Lung (tissue), 11 donors: ENCODE measurements at regions not wholly inside any gene's neighbourhood (a gene's known extent, or its start where the extent isn't known, plus 50 kb on each side); places are given as distances from the start of the nearest gene placed in this dataset.

Source experiments
- ATAC-seq: fragments of 200-7000 bp; cut with Tn5 transposase; one replicate; pipeline ENCODE4 v1.9.1; 2020; ENCODE audit warnings: moderate number of reproducible peaks; ENCODE audit not compliant: insufficient read depth, low FRiP score
- DNase-seq, 3 donors: peaks; one replicate each; pipeline ENCODE4 v3.0.0-alpha.2; 2013 to 2017
- H3K27ac ChIP-seq, 2 donors: one replicate each; pipeline ENCODE4 v1.5.1; 2013; ENCODE audit warnings: mild to moderate bottlenecking in 2 of 2, moderate library complexity in 2 of 2, control low read depth in 1 of 2, inconsistent platforms in 1 of 2, low read depth in 1 of 2, low read length in 1 of 2
- H3K27me3 ChIP-seq, 3 donors: one replicate each; pipeline ENCODE4 v1.5.1; 2013; ENCODE audit warnings: low read length in 2 of 3; ENCODE audit not compliant: control insufficient read depth in 3 of 3, insufficient read depth in 3 of 3
- H3K36me3 ChIP-seq, 4 donors: one replicate each; pipeline ENCODE4 v1.5.1; 2013; ENCODE audit warnings: low read length in 4 of 4, mild to moderate bottlenecking in 1 of 4, moderate library complexity in 1 of 4; ENCODE audit not compliant: control insufficient read depth in 4 of 4, insufficient read depth in 4 of 4
- H3K4me1 ChIP-seq, 5 donors: one replicate each; pipeline ENCODE4 v1.5.1; 2013; ENCODE audit warnings: low read length in 5 of 5, mild to moderate bottlenecking in 2 of 5, moderate library complexity in 1 of 5; ENCODE audit not compliant: control insufficient read depth in 5 of 5, insufficient read depth in 5 of 5
- H3K4me3 ChIP-seq: one replicate; pipeline ENCODE4 v1.5.1; 2013; ENCODE audit warnings: mild to moderate bottlenecking, control low read depth, moderate library complexity
- H3K9ac ChIP-seq, 2 donors: one replicate each; pipeline ENCODE4 v1.5.1; 2013; ENCODE audit warnings: low read length in 2 of 2, control low read depth in 1 of 2; ENCODE audit not compliant: insufficient read depth in 1 of 2
- H3K9me3 ChIP-seq, 4 donors: one replicate each; pipeline ENCODE4 v1.5.1; 2013; ENCODE audit warnings: low read length in 3 of 4, mild to moderate bottlenecking in 1 of 4, moderate library complexity in 1 of 4; ENCODE audit not compliant: control insufficient read depth in 4 of 4, insufficient read depth in 3 of 4
- WGBS, 2 donors: extraction: QIAGEN DNeasy Blood & Tissue Kit; methylation state at CpG; one replicate each; pipeline ENCODE4 v1.1.7; 2013; 5-methylcytosine and 5-hydroxymethylcytosine counted together
- TF ChIP-seq, protein P1 (sequence below): IDR thresholded peaks from 2 replicates; pipeline ENCODE4 v1.5.1; 2012; ENCODE audit warnings: mild to moderate bottlenecking; ENCODE audit errors: control extremely low read depth, extremely low read depth
- donor health status: control.
- donor health status: control.
- donor health status: Bipolar disorder and iron deficiency.
- donor health status: healthy.
- donor health status: DM: yes; HTN: yes; CAD: no.

DNA sequence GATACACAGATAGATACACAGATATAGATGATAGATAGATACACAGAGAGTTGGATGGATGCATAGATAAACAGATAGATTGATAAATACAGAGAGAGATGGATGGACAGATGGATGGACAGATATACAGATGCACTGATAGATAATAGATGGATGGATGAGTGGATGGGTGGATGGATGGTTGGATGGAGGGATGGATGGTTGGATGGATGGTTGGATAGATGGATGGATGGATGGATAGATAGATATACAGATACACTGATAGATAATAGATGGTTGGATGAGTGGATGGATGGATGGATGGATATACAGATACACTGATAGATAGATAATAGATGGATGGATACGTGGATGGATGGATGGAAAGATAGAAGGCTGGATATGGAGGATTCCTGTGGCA lies 290.0 kb upstream of the SHH start:
- H3K27ac ChIP-seq = no peak overlapping the region
- no peak for ATAC-seq
- H3K4me1 ChIP-seq = no peaks in the 10 kb centered on the region
- peaks cover 0 to 4% (median 0%) of the 10 kb centered on the region in 4 donors for H3K9me3 ChIP-seq
- no peak for DNase-seq
- 79 to 88% methylated on average over 1 of the region's 1 CpG for WGBS, 2 donors
- H3K9ac ChIP-seq = no peak overlapping the region
- H3K36me3 ChIP-seq = no peaks in the 10 kb centered on the region
- TF ChIP-seq, protein P1, sequence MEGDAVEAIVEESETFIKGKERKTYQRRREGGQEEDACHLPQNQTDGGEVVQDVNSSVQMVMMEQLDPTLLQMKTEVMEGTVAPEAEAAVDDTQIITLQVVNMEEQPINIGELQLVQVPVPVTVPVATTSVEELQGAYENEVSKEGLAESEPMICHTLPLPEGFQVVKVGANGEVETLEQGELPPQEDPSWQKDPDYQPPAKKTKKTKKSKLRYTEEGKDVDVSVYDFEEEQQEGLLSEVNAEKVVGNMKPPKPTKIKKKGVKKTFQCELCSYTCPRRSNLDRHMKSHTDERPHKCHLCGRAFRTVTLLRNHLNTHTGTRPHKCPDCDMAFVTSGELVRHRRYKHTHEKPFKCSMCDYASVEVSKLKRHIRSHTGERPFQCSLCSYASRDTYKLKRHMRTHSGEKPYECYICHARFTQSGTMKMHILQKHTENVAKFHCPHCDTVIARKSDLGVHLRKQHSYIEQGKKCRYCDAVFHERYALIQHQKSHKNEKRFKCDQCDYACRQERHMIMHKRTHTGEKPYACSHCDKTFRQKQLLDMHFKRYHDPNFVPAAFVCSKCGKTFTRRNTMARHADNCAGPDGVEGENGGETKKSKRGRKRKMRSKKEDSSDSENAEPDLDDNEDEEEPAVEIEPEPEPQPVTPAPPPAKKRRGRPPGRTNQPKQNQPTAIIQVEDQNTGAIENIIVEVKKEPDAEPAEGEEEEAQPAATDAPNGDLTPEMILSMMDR = no peak
- H3K4me3 ChIP-seq = no peak overlapping the region
- no peaks in the 10 kb centered on the region for H3K27me3 ChIP-seq

DNA sequence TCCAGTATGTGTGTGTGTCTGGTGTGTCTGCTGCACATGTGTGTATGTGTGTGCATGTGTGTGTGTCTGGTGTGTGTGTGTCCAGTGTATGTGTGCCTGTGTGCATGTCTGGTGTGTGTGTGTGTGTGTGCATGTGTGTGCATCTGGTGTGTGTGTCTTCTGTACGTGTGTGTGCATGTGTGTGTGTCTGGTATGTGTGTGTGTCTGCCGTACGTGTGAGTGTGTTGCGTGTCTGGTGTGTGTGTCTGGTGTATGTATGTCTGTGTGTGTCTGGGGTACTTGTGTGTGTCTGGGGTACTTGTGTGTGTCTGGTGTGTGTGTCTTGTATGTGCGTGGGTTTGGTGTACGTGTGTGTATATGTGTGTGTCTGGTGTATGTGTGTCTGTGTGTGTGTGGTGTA lies 289.1 kb upstream of the SHH start:
- ATAC-seq (no peak), DNase-seq (no peak)
- TF ChIP-seq, protein P1 = no peak
- Histone ChIP-seq H3K4me3 (no peak overlapping the region), H3K9ac (no peak overlapping the region), H3K27ac (no peak overlapping the region), H3K36me3 (no peaks in the 10 kb centered on the region), H3K4me1 (peaks cover 0 to 7% (median 0%) of the 10 kb centered on the region in 5 donors), H3K9me3 (peaks cover 0 to 4% (median 0%) of the 10 kb centered on the region in 4 donors), H3K27me3 (no peaks in the 10 kb centered on the region)
- 96 to 97% methylated on average over 6 of the region's 6 CpGs for WGBS, 2 donors

DNA sequence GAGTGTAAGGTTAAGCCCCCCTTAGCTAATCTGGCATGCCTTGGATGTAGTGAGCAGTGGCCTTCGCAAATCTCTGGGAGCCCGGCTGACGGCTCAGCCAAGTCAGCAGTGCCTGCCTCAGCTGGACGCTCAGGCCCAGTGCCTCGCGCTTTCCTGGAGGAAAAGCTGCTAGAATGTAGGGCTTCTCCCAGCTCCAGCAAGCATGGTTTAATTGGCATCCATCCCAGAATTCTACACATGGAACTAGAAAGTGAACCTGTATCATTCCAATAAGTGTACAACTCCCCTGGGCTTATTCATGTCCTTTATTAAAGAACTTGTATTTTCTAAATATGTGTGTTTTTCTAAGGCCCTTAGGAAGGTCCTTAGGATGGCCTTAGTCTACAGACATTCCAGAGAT lies 287.8 kb upstream of the SHH start:
- H3K4me1 ChIP-seq = peaks cover 0 to 11% (median 0%) of the 10 kb centered on the region in 5 donors
- ATAC-seq (no peak), DNase-seq (peak in 2 of 3 donors; percentile 12 to 50)
- no peak overlapping the region for H3K4me3 ChIP-seq
- TF ChIP-seq, protein P1 = no peak
- 74 to 77% methylated on average over 6 of the region's 6 CpGs for WGBS, 2 donors
- H3K27me3 ChIP-seq = no peaks in the 10 kb centered on the region
- H3K9ac ChIP-seq = no peak overlapping the region
- H3K27ac ChIP-seq = no peak overlapping the region
- H3K9me3 ChIP-seq = peaks cover 0 to 4% (median 0%) of the 10 kb centered on the region in 4 donors
- H3K36me3 ChIP-seq = no peaks in the 10 kb centered on the region

DNA sequence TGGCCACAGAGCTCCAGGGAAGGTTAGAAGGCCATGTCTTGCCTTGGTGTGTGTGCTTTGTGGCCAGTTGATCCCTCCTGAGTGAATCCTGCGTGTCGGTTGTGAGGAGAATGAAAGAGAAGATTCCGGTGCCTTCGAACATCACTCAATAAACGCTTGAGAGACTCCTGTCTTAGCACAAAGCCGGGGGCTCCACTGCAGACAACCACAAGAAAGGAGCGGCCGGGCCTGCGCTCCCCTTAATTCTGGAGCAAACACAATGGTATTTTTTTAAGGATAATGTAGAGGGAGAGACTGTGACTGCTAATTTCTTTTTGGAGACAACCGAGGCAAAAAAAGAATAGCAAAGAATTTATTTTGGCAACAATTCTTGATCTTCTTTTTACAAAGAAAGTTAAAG lies 286.8 kb upstream of the SHH start:
- Histone ChIP-seq H3K4me1 (peaks cover 0 to 11% (median 0%) of the 10 kb centered on the region in 5 donors), H3K4me3 (no peak overlapping the region), H3K9me3 (peaks cover 0 to 4% (median 0%) of the 10 kb centered on the region in 4 donors), H3K9ac (no peak overlapping the region), H3K27ac (no peak overlapping the region), H3K27me3 (no peaks in the 10 kb centered on the region), H3K36me3 (no peaks in the 10 kb centered on the region)
- TF ChIP-seq, protein P1 = no peak
- 90 to 95% methylated on average over 10 of the region's 10 CpGs for WGBS, 2 donors
- DNase-seq (no peak), ATAC-seq (no peak)
